ENCODE measurements at regions not wholly inside any gene's neighbourhood (a gene's known extent, or its start where the extent isn't known, plus 50 kb on each side); places are given as distances from the start of the nearest gene placed in this dataset.

DNA sequence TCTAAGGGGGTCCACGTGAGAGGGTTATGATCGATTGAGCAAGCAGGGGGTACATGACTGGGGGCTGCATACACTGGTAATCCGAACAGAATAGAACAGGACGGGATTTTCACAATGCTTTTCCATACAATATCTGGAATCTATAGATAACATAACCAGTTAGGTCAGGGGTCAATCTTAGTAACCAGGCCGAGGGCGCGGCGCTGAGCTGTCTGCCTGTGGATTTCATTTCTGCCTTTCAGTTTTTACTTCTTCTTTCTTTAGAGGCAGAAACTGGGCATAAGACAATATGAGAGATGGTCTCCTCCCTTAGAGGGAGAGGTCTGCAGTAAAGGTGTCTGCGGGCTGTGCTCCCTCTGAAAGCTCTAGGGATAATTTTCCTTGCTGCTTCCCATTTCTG lies 261.3 kb downstream of the XXYLT1 start:
- no peak for TF ChIP-seq CTCF (IDR thresholded peaks at IDR 0.05; ENCODE audit: low read depth, low read length, poor library complexity, severe bottlenecking)
- TF ChIP-seq EZH2phosphoT487 (IDR thresholded peaks at IDR 0.05; ENCODE audit: borderline replicate concordance, low read length): no peak

All from DOHH2 (cell line).